ENCODE measurements at regions not wholly inside any gene's neighbourhood (a gene's known extent, or its start where the extent isn't known, plus 50 kb on each side); places are given as distances from the start of the nearest gene placed in this dataset.

DNA sequence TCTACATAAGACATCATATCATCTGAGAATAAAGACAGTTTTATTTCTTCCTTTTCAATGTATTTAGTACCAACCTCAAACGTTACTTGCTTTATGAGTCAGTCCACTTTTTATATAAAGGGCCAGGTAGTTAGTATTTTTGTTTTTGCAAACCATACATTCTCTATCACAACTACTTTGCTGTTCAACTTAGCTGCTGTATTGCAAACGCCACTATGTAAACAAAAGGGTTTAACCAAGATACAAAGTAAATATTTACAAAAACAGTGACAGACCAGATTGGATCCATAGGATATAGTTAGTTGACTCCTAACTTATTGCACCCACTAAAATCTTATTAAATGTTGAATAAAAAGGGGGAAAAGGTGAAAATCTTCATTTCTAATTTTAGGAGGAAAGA lies 87.7 kb upstream of the FOXG1 start:
- no peak for DNase-seq (ENCODE audit: low spot score)

DNA sequence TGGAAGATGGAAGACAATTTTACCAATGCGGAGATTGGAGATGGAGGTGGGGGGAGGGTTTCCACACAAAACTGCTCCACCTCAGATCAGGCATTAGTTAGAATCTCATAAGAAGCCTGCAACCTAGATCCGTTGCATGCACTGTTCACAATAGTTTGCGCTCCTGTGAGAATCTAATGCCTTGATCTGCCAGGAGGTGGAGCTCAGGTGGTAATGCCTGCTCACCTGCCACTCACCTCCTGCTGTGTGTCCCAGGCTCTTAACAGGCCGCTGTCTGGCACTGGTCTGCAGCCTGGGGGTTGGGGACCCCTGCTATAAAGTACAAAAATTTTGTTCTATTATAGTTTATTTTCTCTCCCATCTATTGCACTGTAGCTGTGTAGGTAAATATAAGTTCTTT lies 84.9 kb upstream of the FOXG1 start:
- no peak for DNase-seq (ENCODE audit: low spot score)

DNA sequence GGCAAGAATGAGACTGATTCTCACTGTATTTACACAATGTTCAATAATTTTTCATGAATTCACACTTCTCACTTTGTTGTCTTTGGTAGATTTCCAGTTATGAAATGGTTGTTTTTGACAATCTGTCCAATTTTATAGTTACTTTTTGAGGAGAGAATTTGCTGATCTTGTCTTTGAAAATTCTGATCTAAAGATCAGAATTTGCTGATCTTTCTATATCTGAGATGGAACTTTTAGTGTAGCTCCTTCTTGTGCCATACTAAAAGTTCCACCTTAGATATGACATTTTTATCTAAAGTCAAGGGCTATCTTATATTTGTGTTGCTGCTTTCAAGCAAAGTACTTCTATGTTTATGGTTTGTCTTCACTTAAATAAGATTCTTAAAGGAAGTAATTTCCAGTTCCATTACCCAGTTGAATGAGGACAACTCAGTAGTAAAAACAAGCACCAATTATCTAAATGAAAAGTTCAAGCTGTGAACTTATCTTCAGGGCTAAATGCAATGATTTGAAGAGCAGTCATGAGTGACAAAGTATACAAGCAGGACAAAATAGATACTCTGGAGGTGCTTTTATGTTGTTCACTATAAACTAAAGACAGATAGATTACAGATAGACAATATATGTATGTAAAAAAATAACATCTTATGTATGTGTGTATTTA lies 76.4 kb upstream of the FOXG1 start:
- DNase-seq (ENCODE audit: low spot score), result no peak

DNA sequence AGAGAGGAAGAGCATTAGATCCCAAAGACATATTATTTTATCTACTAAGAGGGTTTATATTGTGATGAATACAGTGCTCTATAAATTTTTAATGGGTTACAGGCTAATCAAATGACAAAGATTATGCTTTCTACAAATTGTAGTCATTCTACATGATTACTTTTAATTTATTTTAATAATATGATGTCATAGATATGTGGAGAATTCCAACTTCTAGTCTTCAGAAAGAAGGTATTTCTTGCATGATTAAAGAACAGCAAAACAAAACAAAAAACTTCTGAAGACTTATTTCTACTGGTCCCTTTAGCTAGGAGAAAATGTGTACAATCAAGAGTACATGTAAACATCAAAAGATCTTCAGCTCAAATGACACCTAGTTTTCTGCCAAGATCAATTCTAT lies 71.5 kb upstream of the FOXG1 start:
- no peak for DNase-seq (ENCODE audit: low spot score)

DNA sequence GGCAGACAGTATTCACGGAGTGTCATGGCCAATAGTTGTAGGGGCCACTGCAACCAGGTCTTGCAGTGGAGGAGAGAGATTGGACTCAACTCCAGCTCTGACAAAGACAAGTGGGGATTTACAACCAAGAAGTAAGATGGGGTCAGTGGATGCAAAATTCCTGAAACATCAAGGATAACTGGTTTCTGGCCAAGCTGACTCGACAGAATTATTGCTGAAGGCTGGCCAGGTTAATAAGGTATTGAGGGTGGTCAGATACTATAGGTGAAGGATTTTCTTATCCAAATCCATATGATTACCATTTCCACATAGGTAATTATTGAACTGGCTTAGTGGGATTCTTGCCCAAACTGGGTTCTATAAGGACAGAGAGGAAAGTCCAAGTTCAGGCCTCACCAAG lies 64.9 kb upstream of the FOXG1 start:
- DNase-seq (ENCODE audit: low spot score), result no peak

DNA sequence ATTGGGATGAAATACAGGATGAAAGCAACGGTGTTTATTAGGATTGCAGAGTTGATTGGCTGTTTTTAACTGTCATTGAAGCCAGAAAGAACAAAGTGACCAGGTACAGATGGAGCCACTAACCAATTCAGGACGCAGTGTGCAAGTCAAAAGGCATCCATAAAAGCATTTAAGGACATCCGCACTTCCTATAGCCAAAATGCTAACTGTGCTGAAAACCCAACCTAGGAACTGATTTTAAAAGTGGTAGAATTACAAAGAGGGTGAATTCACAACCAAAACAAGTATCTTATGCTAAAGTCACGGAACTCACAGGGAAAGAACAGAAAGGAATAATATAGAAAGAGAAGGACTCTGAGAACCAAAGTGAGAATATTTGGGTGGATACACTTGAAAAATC lies 63.1 kb upstream of the FOXG1 start:
- DNase-seq (ENCODE audit: low spot score), result no peak

DNA sequence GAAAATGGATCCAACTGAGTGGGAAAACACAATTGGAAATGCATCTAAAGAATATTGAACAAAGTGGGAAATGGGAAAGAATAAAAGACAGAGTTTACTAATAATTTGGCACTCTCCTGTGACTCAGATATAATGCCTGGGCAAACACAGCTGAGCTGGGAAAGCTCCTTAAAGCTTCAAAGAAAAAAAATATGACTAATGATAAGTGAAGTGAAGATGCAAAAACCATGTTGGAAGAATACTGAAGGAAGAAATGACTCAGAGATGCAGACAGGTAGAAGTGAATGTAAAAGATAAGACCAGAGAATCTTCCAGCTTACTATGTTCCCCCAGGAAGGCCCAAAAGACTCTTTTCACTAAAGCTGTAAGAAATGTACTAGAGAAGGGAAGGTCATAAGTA lies 62.4 kb upstream of the FOXG1 start:
- DNase-seq (ENCODE audit: low spot score), result no peak

DNA sequence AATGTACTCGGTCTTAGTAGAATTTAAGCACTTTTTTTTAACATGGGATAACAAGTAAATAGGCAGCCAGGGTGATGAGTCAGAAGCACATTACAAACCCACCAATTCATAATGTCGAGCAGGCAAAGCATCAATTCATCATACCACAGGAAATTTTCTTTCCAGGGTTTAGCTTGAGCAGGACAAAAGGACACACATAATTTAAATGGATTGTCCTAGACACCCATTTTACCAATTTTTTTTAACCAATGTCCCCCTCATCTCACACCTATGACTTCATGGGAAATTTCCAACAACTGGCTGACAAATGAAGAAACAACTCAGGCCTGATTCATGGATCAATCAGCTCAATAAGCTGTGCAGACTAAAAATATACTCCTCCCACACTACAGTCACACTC lies 58.8 kb upstream of the FOXG1 start:
- no peak for DNase-seq (ENCODE audit: low spot score)

DNA sequence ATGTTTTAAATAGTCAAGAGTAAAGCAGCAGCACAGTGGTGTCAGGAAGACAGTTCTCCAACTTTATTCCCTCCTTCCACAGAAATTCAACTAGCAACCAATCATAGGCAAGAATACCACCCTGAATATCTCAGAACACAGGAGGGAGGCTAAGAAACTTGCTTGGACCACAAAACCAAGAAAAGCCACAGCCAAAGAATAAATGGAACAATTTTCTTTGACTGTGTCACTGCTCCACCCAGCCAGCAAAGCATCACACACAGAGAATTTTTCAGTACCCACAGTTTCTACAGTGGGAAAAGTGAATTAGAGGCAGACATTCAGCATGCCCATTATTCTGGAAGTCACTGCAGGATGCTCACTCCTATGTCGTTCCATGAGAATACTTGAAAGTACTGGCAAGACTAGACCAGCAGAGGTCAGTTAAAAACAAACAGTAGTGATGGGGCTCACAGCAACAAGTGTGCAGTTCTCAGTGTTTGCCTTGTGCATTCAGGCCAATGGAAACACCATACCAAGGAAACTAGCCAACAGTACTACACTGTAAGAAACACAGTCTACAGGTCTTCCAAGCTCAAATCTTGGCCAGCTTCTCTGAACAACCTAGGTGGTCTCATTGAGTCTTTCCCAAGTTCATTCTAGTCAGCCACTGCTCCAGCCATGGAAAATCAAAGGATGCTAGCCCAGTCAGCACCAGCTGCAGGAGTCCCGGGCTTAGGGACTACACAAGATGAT lies 56.8 kb upstream of the FOXG1 start:
- no peak for DNase-seq (ENCODE audit: low spot score)
